NB4 (cell line): ENCODE measurements at regions not wholly inside any gene's neighbourhood (a gene's known extent, or its start where the extent isn't known, plus 50 kb on each side); places are given as distances from the start of the nearest gene placed in this dataset.

Source experiments
- CTCF ChIP-seq: IDR thresholded peaks from one replicate; pipeline ENCODE4 v1.5.1; 2012; ENCODE audit warnings: low read depth, low read length
- MAX ChIP-seq: IDR thresholded peaks from 2 replicates; pipeline ENCODE4 v1.6.1; 2011; ENCODE audit warnings: low read depth, low read length
- MYC ChIP-seq: IDR thresholded peaks from 2 replicates; pipeline ENCODE4 v1.6.1; 2011; ENCODE audit warnings: low read depth, low read length
- POLR2A ChIP-seq: IDR thresholded peaks from 2 replicates; pipeline ENCODE4 v1.6.1; 2011; ENCODE audit warnings: mild to moderate bottlenecking; ENCODE audit not compliant: insufficient read length; ENCODE audit errors: extremely low read depth

GRCh38 chr2:204012072-204012653, 75.6 kb downstream of the ICOS start:
- no peak for TF ChIP-seq CTCF
- no peak for TF ChIP-seq POLR2A
- no peak for TF ChIP-seq MAX
- TF ChIP-seq MYC = no peak
